ENCODE measurements at regions not wholly inside any gene's neighbourhood (a gene's known extent, or its start where the extent isn't known, plus 50 kb on each side); places are given as distances from the start of the nearest gene placed in this dataset.
A peak's percentile ranks its signal among the peaks of the same experiment; 100 is the strongest.

- peak; percentile 12 for DNase-seq (ENCODE audit: low spot score)
- peak; percentile 46 for TF ChIP-seq CTCF (IDR thresholded peaks at IDR 0.05; ENCODE audit: borderline replicate concordance, control extremely low read depth, extremely low read depth, insufficient read depth, missing control alignments)
- in situ Hi-C loops (cut with MboI; ENCODE audit: low sequenced_read_pairs, unreplicated experiment): loop anchor here (25.0 kb wide), 1 partner anchor 527 kb away; the partner anchor contains the start of gene MAFB
Observed at GRCh38 chr20:40160097-40160550, 528.9 kb downstream of the MAFB start.

- DNase-seq (ENCODE audit: low spot score): no peak
- no peak for TF ChIP-seq CTCF (IDR thresholded peaks at IDR 0.05; ENCODE audit: borderline replicate concordance, control extremely low read depth, extremely low read depth, insufficient read depth, missing control alignments)
- in situ Hi-C loops (cut with MboI; ENCODE audit: low sequenced_read_pairs, unreplicated experiment): loop anchor here (25.0 kb wide), 1 partner anchor 528 kb away; the partner anchor contains the start of gene MAFB
Observed at GRCh38 chr20:40159276-40159675, 529.8 kb downstream of the MAFB start.

GRCh38 chr20:40156600-40157317 is 532.3 kb downstream of the MAFB start:
- in situ Hi-C loops (cut with MboI; ENCODE audit: low sequenced_read_pairs, unreplicated experiment): loop anchor here (25.0 kb wide), 1 partner anchor 531 kb away; the partner anchor contains the start of gene MAFB
- peak; percentile 39 for DNase-seq (ENCODE audit: low spot score)
- TF ChIP-seq CTCF (IDR thresholded peaks at IDR 0.05; ENCODE audit: borderline replicate concordance, control extremely low read depth, extremely low read depth, insufficient read depth, missing control alignments): no peak

- no peak for DNase-seq (ENCODE audit: low spot score)
- in situ Hi-C loops (cut with MboI; ENCODE audit: low sequenced_read_pairs, unreplicated experiment): loop anchor here (25.0 kb wide), 1 partner anchor 533 kb away; the partner anchor contains the start of gene MAFB
- TF ChIP-seq CTCF (IDR thresholded peaks at IDR 0.05; ENCODE audit: borderline replicate concordance, control extremely low read depth, extremely low read depth, insufficient read depth, missing control alignments): no peak
Observed at GRCh38 chr20:40154514-40154913, 534.5 kb downstream of the MAFB start.

GRCh38 chr20:40148886-40149285 is 540.1 kb downstream of the MAFB start:
- in situ Hi-C loops (cut with MboI; ENCODE audit: low sequenced_read_pairs, unreplicated experiment): no loop called here
- no peak for TF ChIP-seq CTCF (IDR thresholded peaks at IDR 0.05; ENCODE audit: borderline replicate concordance, control extremely low read depth, extremely low read depth, insufficient read depth, missing control alignments)
- no peak for DNase-seq (ENCODE audit: low spot score)

GRCh38 chr20:40146071-40146470 is 543.0 kb downstream of the MAFB start:
- no peak for DNase-seq (ENCODE audit: low spot score)
- no peak for TF ChIP-seq CTCF (IDR thresholded peaks at IDR 0.05; ENCODE audit: borderline replicate concordance, control extremely low read depth, extremely low read depth, insufficient read depth, missing control alignments)
- in situ Hi-C loops (cut with MboI; ENCODE audit: low sequenced_read_pairs, unreplicated experiment): no loop called here
